HG03457 (cell line): ENCODE measurements at regions not wholly inside any gene's neighbourhood (a gene's known extent, or its start where the extent isn't known, plus 50 kb on each side); places are given as distances from the start of the nearest gene placed in this dataset.

ENCODE experiments used
- ATAC-seq: cut with Tn5 transposase; IDR thresholded peaks from one replicate; pipeline ENCODE4 v1.9.1; 2021; ENCODE audit warnings: moderate number of reproducible peaks; ENCODE audit not compliant: unreplicated experiment

- ATAC-seq, result no peak
Observed at GRCh38 chr9:91151718-91152095, 210.0 kb downstream of the AUH start.

- no peak for ATAC-seq
Observed at GRCh38 chr9:91154686-91155085, 207.0 kb downstream of the AUH start.

GRCh38 chr9:91155181-91155580 is 206.5 kb downstream of the AUH start:
- ATAC-seq, result no peak

- no peak for ATAC-seq
Observed at GRCh38 chr9:91155746-91156376, 205.9 kb downstream of the AUH start.

- no peak for ATAC-seq
Observed at GRCh38 chr9:91156451-91157234, 205.1 kb downstream of the AUH start.

GRCh38 chr9:91157883-91158282 is 203.8 kb downstream of the AUH start:
- no peak for ATAC-seq

- ATAC-seq, result no peak
Observed at GRCh38 chr9:91158286-91158685, 203.4 kb downstream of the AUH start.

- ATAC-seq, result no peak
Observed at GRCh38 chr9:91158946-91159345, 202.8 kb downstream of the AUH start.

GRCh38 chr9:91159664-91160121 is 202.0 kb downstream of the AUH start:
- no peak for ATAC-seq

- ATAC-seq, result no peak
Observed at GRCh38 chr9:91160181-91160580, 201.5 kb downstream of the AUH start.

- ATAC-seq, result no peak
Observed at GRCh38 chr9:91160599-91161464, 200.9 kb downstream of the AUH start.

GRCh38 chr9:91161465-91162300 is 200.0 kb downstream of the AUH start:
- no peak for ATAC-seq

GRCh38 chr9:91162311-91162710 is 199.4 kb downstream of the AUH start:
- ATAC-seq, result no peak

- ATAC-seq, result peak; percentile 63
Observed at GRCh38 chr9:91162784-91163443, 198.8 kb downstream of the AUH start.

GRCh38 chr9:91163444-91163772 is 198.3 kb downstream of the AUH start:
- no peak for ATAC-seq

- no peak for ATAC-seq
Observed at GRCh38 chr9:91163773-91164471, 197.8 kb downstream of the AUH start.
